Fibroblast of lung (primary cell): ENCODE measurements at regions not wholly inside any gene's neighbourhood (a gene's known extent, or its start where the extent isn't known, plus 50 kb on each side); places are given as distances from the start of the nearest gene placed in this dataset.
A peak's percentile ranks its signal among the peaks of the same experiment; 100 is the strongest.

ENCODE experiments used
- DNase-seq, 2 donors: peaks; one replicate each; pipeline versions ENCODE4 v3.0.0 to v3.0.0-alpha.2; 2010; ENCODE audit warnings: low read depth in 2 of 2
- H2AFZ ChIP-seq: 2 replicates; pipeline ENCODE4 v1.5.1; 2012; ENCODE audit warnings: low read length, control low read depth, inconsistent platforms
- H3K27ac ChIP-seq: 2 replicates; pipeline ENCODE4 v1.5.1; 2011; ENCODE audit warnings: low read length, control low read depth; ENCODE audit not compliant: insufficient read depth
- H3K27me3 ChIP-seq: 2 replicates; pipeline ENCODE4 v1.5.1; 2011; ENCODE audit warnings: mild to moderate bottlenecking, low read length; ENCODE audit not compliant: control insufficient read depth, insufficient read depth
- H3K36me3 ChIP-seq: 2 replicates; pipeline ENCODE4 v1.5.1; 2011; ENCODE audit warnings: low read length; ENCODE audit not compliant: control insufficient read depth, insufficient read depth
- H3K4me1 ChIP-seq: 2 replicates; pipeline ENCODE4 v1.5.1; 2011; ENCODE audit warnings: low read length; ENCODE audit not compliant: control insufficient read depth, insufficient read depth; ENCODE audit errors: extremely low read depth
- H3K4me2 ChIP-seq: 2 replicates; pipeline ENCODE4 v1.5.1; 2011; ENCODE audit warnings: low read length, control low read depth; ENCODE audit not compliant: insufficient read depth; ENCODE audit errors: extremely low read depth
- H3K4me3 ChIP-seq, 4 experiments: fragments of 200-600 bp in 1 of 4; sonication (generic) in 1 of 4; replicated peaks in 1 of 4; 2 replicates each; pipeline ENCODE4 v1.5.1; 2011 to 2016; ENCODE audit warnings: low read length in 4 of 4, low read depth in 3 of 4, mild to moderate bottlenecking in 3 of 4, control low read depth in 2 of 4, inconsistent platforms in 1 of 4, mixed read lengths in 1 of 4; ENCODE audit not compliant: insufficient read depth in 1 of 4; ENCODE audit errors: control extremely low read depth in 1 of 4
- H3K79me2 ChIP-seq: 2 replicates; pipeline ENCODE4 v1.5.1; 2012; ENCODE audit warnings: mild to moderate bottlenecking, low read length, inconsistent platforms; ENCODE audit not compliant: control insufficient read depth, insufficient read depth
- H3K9ac ChIP-seq: 2 replicates; pipeline ENCODE4 v1.5.1; 2011; ENCODE audit warnings: mild to moderate bottlenecking, low read length, control low read depth; ENCODE audit not compliant: insufficient read depth
- H3K9me3 ChIP-seq: 2 replicates; pipeline ENCODE4 v1.5.1; 2012; ENCODE audit warnings: low read depth, low read length; ENCODE audit not compliant: control insufficient read depth, insufficient read depth
- H4K20me1 ChIP-seq: 2 replicates; pipeline ENCODE4 v1.5.1; 2011; ENCODE audit warnings: low read length; ENCODE audit not compliant: control insufficient read depth, insufficient read depth; ENCODE audit errors: extremely low read depth
- CTCF ChIP-seq, 2 donors: IDR thresholded peaks in 1 of 2; conservative IDR thresholded peaks in 1 of 2; 1 replicate in 1 of 2; 2 replicates in 1 of 2; pipeline ENCODE4 v1.5.1; 2011 to 2012; ENCODE audit warnings: low read length in 2 of 2, control low read depth in 1 of 2, inconsistent platforms in 1 of 2, low read depth in 1 of 2, mild to moderate bottlenecking in 1 of 2
- EZH2 ChIP-seq: IDR thresholded peaks from 2 replicates; pipeline ENCODE4 v1.5.1; 2012; ENCODE audit warnings: low read length, control low read depth, mild to moderate bottlenecking; ENCODE audit errors: missing control alignments

- H3K4me2 ChIP-seq: no peak overlapping the region
- H3K27ac ChIP-seq: no peak overlapping the region
- H4K20me1 ChIP-seq: no peaks in the 10 kb centered on the region
- H3K9ac ChIP-seq: no peak overlapping the region
- no peaks in the 10 kb centered on the region for H3K79me2 ChIP-seq
- H3K4me1 ChIP-seq: peaks cover 8% of the 10 kb centered on the region
- H3K36me3 ChIP-seq: no peaks in the 10 kb centered on the region
- TF ChIP-seq EZH2 (no peak), CTCF (conservative IDR thresholded peaks at IDR 0.05 in 1 of 2, IDR thresholded peaks at IDR 0.05 in 1 of 2; ENCODE audit: low read depth in 1 of 2, low read length in 2 of 2) (no peak)
- no peak overlapping the region for H2AFZ ChIP-seq
- DNase-seq: no peak
- H3K9me3 ChIP-seq: no peaks in the 10 kb centered on the region
- H3K27me3 ChIP-seq: no peaks in the 10 kb centered on the region
- H3K4me3 ChIP-seq: no peak overlapping the region
Measured at GRCh38 chr2:180621366-180621765, 359.0 kb upstream of the UBE2E3 start.

GRCh38 chr2:180618570-180618969, 361.8 kb upstream of the UBE2E3 start:
- H2AFZ ChIP-seq: no peak overlapping the region

DNA sequence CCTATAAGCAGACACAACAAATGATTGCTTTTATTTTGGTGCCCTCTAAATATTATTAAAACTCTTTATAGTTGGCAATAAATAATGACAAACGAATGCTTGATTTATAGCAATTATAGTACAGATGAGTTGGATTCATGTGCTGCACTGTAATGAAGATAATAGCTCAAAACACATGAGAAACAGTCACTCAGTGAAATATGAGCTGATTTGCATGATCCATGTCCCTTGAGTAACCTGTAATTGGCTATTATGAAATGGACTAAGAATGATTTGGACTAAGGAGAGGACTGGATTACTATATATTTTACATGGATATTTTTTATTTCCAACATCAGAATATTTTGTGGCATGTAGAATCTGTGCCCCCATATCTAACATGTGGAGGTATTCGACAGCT, 365.6 kb upstream of the UBE2E3 start:
- DNase-seq: no peak
- no peak overlapping the region for H3K4me3 ChIP-seq
- no peak overlapping the region for H2AFZ ChIP-seq
- H4K20me1 ChIP-seq: no peaks in the 10 kb centered on the region
- H3K9me3 ChIP-seq: no peaks in the 10 kb centered on the region
- TF ChIP-seq EZH2 (no peak), CTCF (conservative IDR thresholded peaks at IDR 0.05 in 1 of 2, IDR thresholded peaks at IDR 0.05 in 1 of 2; ENCODE audit: low read depth in 1 of 2, low read length in 2 of 2) (no peak)
- no peaks in the 10 kb centered on the region for H3K36me3 ChIP-seq
- H3K4me2 ChIP-seq: no peak overlapping the region
- H3K4me1 ChIP-seq: no peaks in the 10 kb centered on the region
- H3K79me2 ChIP-seq: no peaks in the 10 kb centered on the region
- no peak overlapping the region for H3K9ac ChIP-seq
- H3K27me3 ChIP-seq: no peaks in the 10 kb centered on the region
- no peak overlapping the region for H3K27ac ChIP-seq

More at GRCh38 chr2:180618570-180618969, 361.8 kb upstream of the UBE2E3 start:
- no peaks in the 10 kb centered on the region for H3K36me3 ChIP-seq
- H3K27me3 ChIP-seq: no peaks in the 10 kb centered on the region
- TF ChIP-seq CTCF (conservative IDR thresholded peaks at IDR 0.05 in 1 of 2, IDR thresholded peaks at IDR 0.05 in 1 of 2; ENCODE audit: low read depth in 1 of 2, low read length in 2 of 2) (no peak), EZH2 (no peak)
- peak; percentile 17 to 72 for DNase-seq
- no peak overlapping the region for H3K27ac ChIP-seq
- no peak overlapping the region for H3K4me2 ChIP-seq
- no peaks in the 10 kb centered on the region for H3K9me3 ChIP-seq
- H4K20me1 ChIP-seq: no peaks in the 10 kb centered on the region
- H3K79me2 ChIP-seq: no peaks in the 10 kb centered on the region
- no peak overlapping the region for H3K9ac ChIP-seq
- no peak overlapping the region for H3K4me3 ChIP-seq
- no peaks in the 10 kb centered on the region for H3K4me1 ChIP-seq
